HL-60 (cell line): ENCODE measurements at regions not wholly inside any gene's neighbourhood (a gene's known extent, or its start where the extent isn't known, plus 50 kb on each side); places are given as distances from the start of the nearest gene placed in this dataset.

Source experiments
- CTCF ChIP-seq: IDR thresholded peaks from one replicate; pipeline ENCODE4 v1.5.1; 2011; ENCODE audit warnings: low read length, control low read depth, inconsistent platforms; ENCODE audit not compliant: insufficient read depth
- GABPA ChIP-seq: IDR thresholded peaks from 2 replicates; pipeline ENCODE4 v1.6.1; 2012; ENCODE audit warnings: low read depth

GRCh38 chr9:4365055-4365454 lies 65.2 kb upstream of the GLIS3 start:
- TF ChIP-seq GABPA (no peak), CTCF (no peak)
